Vagina (tissue), 2 donors: ENCODE measurements at regions not wholly inside any gene's neighbourhood (a gene's known extent, or its start where the extent isn't known, plus 50 kb on each side); places are given as distances from the start of the nearest gene placed in this dataset.

ENCODE experiments used
- POLR2A ChIP-seq, 2 donors: fragments of 450-650 bp; IDR thresholded peaks; one replicate each; pipeline ENCODE4 v1.6.1; 2017; ENCODE audit warnings: antibody characterized with exemption in 2 of 2, mild to moderate bottlenecking in 2 of 2, moderate library complexity in 2 of 2
- POLR2AphosphoS5 ChIP-seq, 2 donors: sonication (generic); formaldehyde crosslinking; IDR thresholded peaks; one replicate each; pipeline ENCODE4 v1.9.0; 2017; ENCODE audit warnings: antibody characterized with exemption in 2 of 2, mild to moderate bottlenecking in 2 of 2, low read depth in 1 of 2; ENCODE audit not compliant: insufficient read depth in 1 of 2
- TF ChIP-seq, protein P1 (sequence below), 3 experiments: fragments of 450-650 bp in 2 of 3; fragments of 200-600 bp in 1 of 3; sonication (generic) in 1 of 3; IDR thresholded peaks; one replicate each; pipeline ENCODE4 v1.5.1; 2017 to 2019; ENCODE audit warnings: antibody characterized with exemption in 3 of 3, mild to moderate bottlenecking in 2 of 3, moderate library complexity in 2 of 3

DNA sequence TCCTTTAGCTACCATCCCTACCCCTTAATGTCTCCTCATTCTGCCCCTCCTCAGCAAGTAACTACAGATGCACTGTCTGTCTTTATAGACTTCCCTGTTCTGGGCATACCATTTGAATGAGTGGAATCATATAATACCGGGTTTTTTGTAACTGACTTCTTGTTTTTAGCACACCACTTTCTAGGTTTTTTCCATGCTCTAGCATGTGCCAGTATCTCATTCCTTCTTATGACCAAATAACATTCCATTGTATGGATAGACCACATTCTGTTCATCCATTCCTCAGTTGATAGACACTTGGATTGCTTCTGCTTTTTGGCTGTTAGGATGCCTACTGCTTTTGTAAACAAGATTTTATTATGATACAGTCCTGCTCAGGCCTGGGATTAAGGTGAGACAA is 154.7 kb downstream of the TSN start:
- TF ChIP-seq POLR2A (IDR thresholded peaks at IDR 0.05) (no peak), POLR2AphosphoS5 (IDR thresholded peaks at IDR 0.05; ENCODE audit: insufficient read depth in 1 of 2, low read depth in 1 of 2) (no peak)
- TF ChIP-seq, protein P1, sequence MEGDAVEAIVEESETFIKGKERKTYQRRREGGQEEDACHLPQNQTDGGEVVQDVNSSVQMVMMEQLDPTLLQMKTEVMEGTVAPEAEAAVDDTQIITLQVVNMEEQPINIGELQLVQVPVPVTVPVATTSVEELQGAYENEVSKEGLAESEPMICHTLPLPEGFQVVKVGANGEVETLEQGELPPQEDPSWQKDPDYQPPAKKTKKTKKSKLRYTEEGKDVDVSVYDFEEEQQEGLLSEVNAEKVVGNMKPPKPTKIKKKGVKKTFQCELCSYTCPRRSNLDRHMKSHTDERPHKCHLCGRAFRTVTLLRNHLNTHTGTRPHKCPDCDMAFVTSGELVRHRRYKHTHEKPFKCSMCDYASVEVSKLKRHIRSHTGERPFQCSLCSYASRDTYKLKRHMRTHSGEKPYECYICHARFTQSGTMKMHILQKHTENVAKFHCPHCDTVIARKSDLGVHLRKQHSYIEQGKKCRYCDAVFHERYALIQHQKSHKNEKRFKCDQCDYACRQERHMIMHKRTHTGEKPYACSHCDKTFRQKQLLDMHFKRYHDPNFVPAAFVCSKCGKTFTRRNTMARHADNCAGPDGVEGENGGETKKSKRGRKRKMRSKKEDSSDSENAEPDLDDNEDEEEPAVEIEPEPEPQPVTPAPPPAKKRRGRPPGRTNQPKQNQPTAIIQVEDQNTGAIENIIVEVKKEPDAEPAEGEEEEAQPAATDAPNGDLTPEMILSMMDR (IDR thresholded peaks at IDR 0.05): no peak
